HepG2 (cell line): ENCODE measurements at regions not wholly inside any gene's neighbourhood (a gene's known extent, or its start where the extent isn't known, plus 50 kb on each side); places are given as distances from the start of the nearest gene placed in this dataset.

Experiments used
- ATAC-seq: fragments of 200-7000 bp; cut with Tn5 transposase; 3 replicates; pipeline ENCODE4 v1.9.1; 2020; ENCODE audit warnings: mild to moderate bottlenecking, moderate library complexity
- BruUV-seq: library from RNA; stranded (reverse); fragments of 400-500 nt; replicated peaks from 2 replicates; lab custom pipeline; 2021; lab: Mats Ljungman, UMichigan
- CTCF ChIA-PET: fragments of 300-600 bp; formaldehyde crosslinking; extraction: SDS; loops from one replicate; lab custom pipeline; 2021; ENCODE audit warnings: low total read pairs, inconsistent platforms, low intra/inter-chr PET ratio; lab: Yijun Ruan, JAX
- POLR2A ChIA-PET: fragments of 350-600 bp; sonication (Branson Sonifier 250); formaldehyde crosslinking; loops from one replicate; lab custom pipeline; 2020; ENCODE audit warnings: antibody characterized with exemption, inconsistent platforms; lab: Yijun Ruan, JAX
- DNase-seq: peaks from one replicate; pipeline ENCODE4 v3.0.0-alpha.2; 2015; ENCODE audit warnings: low spot score
- FAIRE-seq: peaks from 3 replicates; lab custom pipeline; 2011; peaks lifted over from hg19 to GRCh38; lab: Jason Lieb, UNC
- H2AFZ ChIP-seq: one replicate; pipeline ENCODE4 v1.6.1; 2011; ENCODE audit warnings: low read length, inconsistent platforms
- H3K27ac ChIP-seq: fragments of 300-600 bp; 3 replicates; pipeline ENCODE4 v1.8.0; 2011; ENCODE audit warnings: mixed run types, mild to moderate bottlenecking, mixed read lengths, low read length, inconsistent platforms; ENCODE audit not compliant: insufficient read depth; ENCODE audit errors: extremely low read length
- H3K27me3 ChIP-seq, 2 experiments: fragments of 200-600 bp in 1 of 2; 2 replicates in 1 of 2; 3 replicates in 1 of 2; pipeline versions ENCODE4 v1.6.0 to v1.8.0; 2011; ENCODE audit warnings: low read length in 2 of 2, mild to moderate bottlenecking in 2 of 2, moderate library complexity in 2 of 2, inconsistent platforms in 1 of 2; ENCODE audit not compliant: insufficient read depth in 2 of 2, control insufficient read depth in 1 of 2
- H3K36me3 ChIP-seq, 2 experiments: fragments of 200-600 bp in 1 of 2; replicated peaks in 1 of 2; 2 replicates in 1 of 2; 3 replicates in 1 of 2; pipeline versions ENCODE4 v1.5.1 to v1.8.0; 2011; ENCODE audit warnings: low read length in 2 of 2, inconsistent platforms in 1 of 2; ENCODE audit not compliant: insufficient read depth in 2 of 2, control insufficient read depth in 1 of 2
- H3K4me1 ChIP-seq: 2 replicates; pipeline ENCODE4 v1.5.1; 2012; ENCODE audit warnings: low read length, inconsistent platforms; ENCODE audit not compliant: insufficient read depth
- H3K4me2 ChIP-seq: 2 replicates; pipeline ENCODE4 v1.6.0; 2011; ENCODE audit warnings: low read depth, low read length, inconsistent platforms
- H3K4me3 ChIP-seq, 3 experiments: fragments of 200-600 bp in 1 of 3; sonication (generic), shearing (Covaris generic) in 1 of 3; replicated peaks in 1 of 3; 2 replicates each; pipeline ENCODE4 v1.5.1; 2011 to 2016; ENCODE audit warnings: low read length in 3 of 3, inconsistent platforms in 2 of 3, low read depth in 2 of 3, mild to moderate bottlenecking in 2 of 3, control low read depth in 1 of 3, mixed read lengths in 1 of 3; ENCODE audit not compliant: insufficient read depth in 1 of 3
- H3K79me2 ChIP-seq: one replicate; pipeline ENCODE4 v1.6.1; 2011; ENCODE audit warnings: low read length, inconsistent platforms; ENCODE audit not compliant: insufficient read depth
- H3K9ac ChIP-seq: 2 replicates; pipeline ENCODE4 v1.6.0; 2011; ENCODE audit warnings: mild to moderate bottlenecking, low read depth, low read length, inconsistent platforms; ENCODE audit not compliant: insufficient read depth
- H3K9me3 ChIP-seq: 2 replicates; pipeline ENCODE4 v1.5.1; 2012; ENCODE audit warnings: mild to moderate bottlenecking, low read length
- H4K20me1 ChIP-seq: 2 replicates; pipeline ENCODE4 v1.6.0; 2011; ENCODE audit warnings: inconsistent platforms, mild to moderate bottlenecking, low read length, moderate library complexity; ENCODE audit not compliant: insufficient read depth
- FOXP1 ChIP-seq, 2 experiments: fragments of 450-650 bp in 1 of 2; IDR thresholded peaks; 2 replicates each; pipeline ENCODE4 v1.6.1; 2017 to 2018; ENCODE audit warnings: antibody characterized with exemption in 1 of 2
- GFI1 ChIP-seq: sonication (generic); formaldehyde crosslinking; IDR thresholded peaks from 2 replicates; pipeline ENCODE4 v1.5.0; 2020; ENCODE audit warnings: missing genetic modification reagents, mild to moderate bottlenecking, borderline replicate concordance
- HNRNPUL1 ChIP-seq: fragments of 200-400 bp; formaldehyde crosslinking; IDR thresholded peaks from 2 replicates; pipeline ENCODE4 v1.6.1; 2017; ENCODE audit warnings: low read depth, mild to moderate bottlenecking, low read length, moderate library complexity
- KLF9 ChIP-seq: IDR thresholded peaks from 2 replicates; pipeline ENCODE4 v1.6.1; 2016; ENCODE audit warnings: low read depth
- NAIF1 ChIP-seq: sonication (generic); formaldehyde crosslinking; IDR thresholded peaks from 2 replicates; pipeline ENCODE4 v1.5.0; 2020; ENCODE audit warnings: mild to moderate bottlenecking, missing genetic modification reagents, borderline replicate concordance
- SAFB2 ChIP-seq: sonication (generic); formaldehyde crosslinking; IDR thresholded peaks from 2 replicates; pipeline ENCODE4 v1.5.1; 2020; ENCODE audit warnings: missing genetic modification reagents, low read depth, mild to moderate bottlenecking, borderline replicate concordance
- STAG1 ChIP-seq: sonication (generic); formaldehyde crosslinking; IDR thresholded peaks from 2 replicates; pipeline ENCODE4 v1.4.0; 2020; ENCODE audit warnings: missing genetic modification reagents
- ZFP36L1 ChIP-seq: sonication (generic); formaldehyde crosslinking; IDR thresholded peaks from 2 replicates; pipeline ENCODE4 v1.8.0; 2022; ENCODE audit warnings: mild to moderate bottlenecking, missing genetic modification reagents, moderate library complexity
- ZNF24 ChIP-seq: fragments of 450-650 bp; IDR thresholded peaks from 2 replicates; pipeline ENCODE4 v1.6.1; 2017; ENCODE audit warnings: antibody characterized with exemption, mild to moderate bottlenecking
- ZNF879 ChIP-seq: sonication (generic); formaldehyde crosslinking; IDR thresholded peaks from 2 replicates; pipeline ENCODE4 v1.8.1; 2023; ENCODE audit warnings: missing genetic modification reagents
- WGBS: methylation state at CpG from one replicate; pipeline ENCODE4 v1.1.6; 2017; ENCODE audit warnings: low lambda C conversion rate; 5-methylcytosine and 5-hydroxymethylcytosine counted together
- in situ Hi-C: cut with HindIII; loops from 2 replicates; pipeline ENCODE4 v1.10.0; 2017; ENCODE audit warnings: low pct_unique_long_range_greater_than_20kb; ENCODE audit not compliant: extremely low pct_ligation_motif_present
- intact Hi-C: fragments of 100-400 bp; cut with micrococcal nuclease; formaldehyde crosslinking; loops from one replicate; pipeline ENCODE4 v1.10.0; 2022; ENCODE audit not compliant: unreplicated experiment
- TF ChIP-seq, protein P1 (sequence below): sonication (generic); formaldehyde crosslinking; IDR thresholded peaks from 2 replicates; pipeline ENCODE4 v1.8.1; 2023; ENCODE audit warnings: missing genetic modification reagents, inconsistent platforms, borderline replicate concordance
- TF ChIP-seq, protein P2 (sequence below): IDR thresholded peaks from 2 replicates; pipeline ENCODE4 v1.6.1; 2016; ENCODE audit warnings: missing genetic modification reagents, missing compliant biosample characterization
- TF ChIP-seq, protein P3 (sequence below): sonication (generic); formaldehyde crosslinking; IDR thresholded peaks from 2 replicates; pipeline ENCODE4 v1.8.0; 2022; ENCODE audit warnings: missing genetic modification reagents, mild to moderate bottlenecking, inconsistent platforms, borderline replicate concordance
- TF ChIP-seq, protein P4 (sequence below): sonication (generic); formaldehyde crosslinking; IDR thresholded peaks from 2 replicates; pipeline ENCODE4 v1.4.0; 2020; ENCODE audit warnings: missing genetic modification reagents
- TF ChIP-seq, protein P5 (sequence below): sonication (generic); formaldehyde crosslinking; IDR thresholded peaks from 2 replicates; pipeline ENCODE4 v1.8.1; 2023; ENCODE audit warnings: missing genetic modification reagents, mild to moderate bottlenecking, borderline replicate concordance
- TF ChIP-seq, protein P6 (sequence below): sonication (generic); formaldehyde crosslinking; IDR thresholded peaks from 2 replicates; pipeline ENCODE4 v1.4.0; 2020; ENCODE audit warnings: mild to moderate bottlenecking, missing genetic modification reagents
- TF ChIP-seq, protein P7 (sequence below): sonication (generic); formaldehyde crosslinking; conservative IDR thresholded peaks from 2 replicates; pipeline ENCODE4 v1.8.0; 2022; ENCODE audit warnings: low read depth, missing genetic modification reagents

DNA sequence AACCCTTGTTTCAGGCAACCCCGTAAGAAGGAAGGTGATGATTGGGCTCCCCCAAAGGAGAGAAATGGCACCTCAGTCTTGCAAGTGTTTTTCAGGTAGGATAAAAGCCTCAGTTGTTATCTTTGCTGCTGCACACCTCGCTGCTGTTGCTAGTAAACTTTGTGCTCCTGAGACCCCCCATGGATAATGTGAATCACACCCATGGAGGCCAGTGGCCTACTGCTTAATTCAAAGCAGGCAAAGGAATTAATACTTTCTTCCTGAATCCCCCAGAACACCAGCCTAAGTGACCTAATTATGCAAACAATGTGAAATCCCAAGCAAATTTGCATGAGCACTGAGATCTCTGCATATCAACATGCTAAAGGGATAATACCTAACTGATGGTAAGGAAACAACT, 337.5 kb downstream of the GRIA2 start:
- no peaks in the 10 kb centered on the region for H4K20me1 ChIP-seq
- H3K36me3 ChIP-seq, result no peaks in the 10 kb centered on the region
- ChIA-PET CTCF (no interaction called here), POLR2A (no interaction called here)
- no peaks in the 10 kb centered on the region for H3K4me1 ChIP-seq
- H3K27ac ChIP-seq, result no peak overlapping the region
- no peak overlapping the region for H3K4me2 ChIP-seq
- TF ChIP-seq ZNF879, result no peak
- TF ChIP-seq, protein P1, sequence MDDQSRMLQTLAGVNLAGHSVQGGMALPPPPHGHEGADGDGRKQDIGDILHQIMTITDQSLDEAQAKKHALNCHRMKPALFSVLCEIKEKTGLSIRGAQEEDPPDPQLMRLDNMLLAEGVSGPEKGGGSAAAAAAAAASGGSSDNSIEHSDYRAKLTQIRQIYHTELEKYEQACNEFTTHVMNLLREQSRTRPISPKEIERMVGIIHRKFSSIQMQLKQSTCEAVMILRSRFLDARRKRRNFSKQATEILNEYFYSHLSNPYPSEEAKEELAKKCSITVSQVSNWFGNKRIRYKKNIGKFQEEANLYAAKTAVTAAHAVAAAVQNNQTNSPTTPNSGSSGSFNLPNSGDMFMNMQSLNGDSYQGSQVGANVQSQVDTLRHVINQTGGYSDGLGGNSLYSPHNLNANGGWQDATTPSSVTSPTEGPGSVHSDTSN, result no peak
- no peak for TF ChIP-seq GFI1
- TF ChIP-seq, protein P2, sequence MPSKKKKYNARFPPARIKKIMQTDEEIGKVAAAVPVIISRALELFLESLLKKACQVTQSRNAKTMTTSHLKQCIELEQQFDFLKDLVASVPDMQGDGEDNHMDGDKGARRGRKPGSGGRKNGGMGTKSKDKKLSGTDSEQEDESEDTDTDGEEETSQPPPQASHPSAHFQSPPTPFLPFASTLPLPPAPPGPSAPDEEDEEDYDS (CRISPR knock-in tag), result no peak
- TF ChIP-seq, protein P3, sequence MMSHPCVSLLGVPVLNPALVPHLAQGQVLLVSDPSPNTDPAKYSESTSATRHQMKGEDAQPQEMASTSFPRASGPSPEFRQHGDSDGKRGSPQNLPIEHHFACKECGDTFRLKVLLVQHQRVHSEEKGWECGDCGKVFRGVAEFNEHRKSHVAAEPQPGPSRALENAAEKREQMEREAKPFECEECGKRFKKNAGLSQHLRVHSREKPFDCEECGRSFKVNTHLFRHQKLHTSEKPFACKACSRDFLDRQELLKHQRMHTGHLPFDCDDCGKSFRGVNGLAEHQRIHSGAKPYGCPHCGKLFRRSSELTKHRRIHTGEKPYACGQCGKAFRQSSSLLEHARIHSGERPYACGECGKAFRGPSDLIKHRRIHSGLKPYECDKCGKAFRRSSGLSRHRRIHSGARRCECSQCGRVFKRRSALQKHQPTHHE, result no peak
- TF ChIP-seq HNRNPUL1, result no peak
- TF ChIP-seq NAIF1, result no peak
- no peak for TF ChIP-seq SAFB2 (CRISPR knock-in tag)
- no peak for TF ChIP-seq ZFP36L1
- TF ChIP-seq FOXP1 (IDR thresholded peaks at IDR 0.05), result no peak
- TF ChIP-seq FOXP1 (CRISPR knock-in tag; IDR thresholded peaks at IDR 0.05), result no peak
- TF ChIP-seq, protein P4, sequence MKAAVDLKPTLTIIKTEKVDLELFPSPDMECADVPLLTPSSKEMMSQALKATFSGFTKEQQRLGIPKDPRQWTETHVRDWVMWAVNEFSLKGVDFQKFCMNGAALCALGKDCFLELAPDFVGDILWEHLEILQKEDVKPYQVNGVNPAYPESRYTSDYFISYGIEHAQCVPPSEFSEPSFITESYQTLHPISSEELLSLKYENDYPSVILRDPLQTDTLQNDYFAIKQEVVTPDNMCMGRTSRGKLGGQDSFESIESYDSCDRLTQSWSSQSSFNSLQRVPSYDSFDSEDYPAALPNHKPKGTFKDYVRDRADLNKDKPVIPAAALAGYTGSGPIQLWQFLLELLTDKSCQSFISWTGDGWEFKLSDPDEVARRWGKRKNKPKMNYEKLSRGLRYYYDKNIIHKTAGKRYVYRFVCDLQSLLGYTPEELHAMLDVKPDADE (CRISPR knock-in tag), result no peak
- TF ChIP-seq KLF9 (CRISPR knock-in tag), result no peak
- TF ChIP-seq, protein P5, sequence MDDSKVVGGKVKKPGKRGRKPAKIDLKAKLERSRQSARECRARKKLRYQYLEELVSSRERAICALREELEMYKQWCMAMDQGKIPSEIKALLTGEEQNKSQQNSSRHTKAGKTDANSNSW, result no peak
- TF ChIP-seq, protein P6, sequence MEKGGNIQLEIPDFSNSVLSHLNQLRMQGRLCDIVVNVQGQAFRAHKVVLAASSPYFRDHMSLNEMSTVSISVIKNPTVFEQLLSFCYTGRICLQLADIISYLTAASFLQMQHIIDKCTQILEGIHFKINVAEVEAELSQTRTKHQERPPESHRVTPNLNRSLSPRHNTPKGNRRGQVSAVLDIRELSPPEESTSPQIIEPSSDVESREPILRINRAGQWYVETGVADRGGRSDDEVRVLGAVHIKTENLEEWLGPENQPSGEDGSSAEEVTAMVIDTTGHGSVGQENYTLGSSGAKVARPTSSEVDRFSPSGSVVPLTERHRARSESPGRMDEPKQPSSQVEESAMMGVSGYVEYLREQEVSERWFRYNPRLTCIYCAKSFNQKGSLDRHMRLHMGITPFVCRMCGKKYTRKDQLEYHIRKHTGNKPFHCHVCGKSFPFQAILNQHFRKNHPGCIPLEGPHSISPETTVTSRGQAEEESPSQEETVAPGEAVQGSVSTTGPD (CRISPR knock-in tag), result no peak
- no peak for TF ChIP-seq ZNF24
- TF ChIP-seq, protein P7, sequence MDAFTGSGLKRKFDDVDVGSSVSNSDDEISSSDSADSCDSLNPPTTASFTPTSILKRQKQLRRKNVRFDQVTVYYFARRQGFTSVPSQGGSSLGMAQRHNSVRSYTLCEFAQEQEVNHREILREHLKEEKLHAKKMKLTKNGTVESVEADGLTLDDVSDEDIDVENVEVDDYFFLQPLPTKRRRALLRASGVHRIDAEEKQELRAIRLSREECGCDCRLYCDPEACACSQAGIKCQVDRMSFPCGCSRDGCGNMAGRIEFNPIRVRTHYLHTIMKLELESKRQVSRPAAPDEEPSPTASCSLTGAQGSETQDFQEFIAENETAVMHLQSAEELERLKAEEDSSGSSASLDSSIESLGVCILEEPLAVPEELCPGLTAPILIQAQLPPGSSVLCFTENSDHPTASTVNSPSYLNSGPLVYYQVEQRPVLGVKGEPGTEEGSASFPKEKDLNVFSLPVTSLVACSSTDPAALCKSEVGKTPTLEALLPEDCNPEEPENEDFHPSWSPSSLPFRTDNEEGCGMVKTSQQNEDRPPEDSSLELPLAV (CRISPR knock-in tag), result no peak
- no peak for TF ChIP-seq STAG1 (CRISPR knock-in tag)
- no peaks in the 10 kb centered on the region for H3K27me3 ChIP-seq
- no peaks in the 10 kb centered on the region for H3K9me3 ChIP-seq
- H3K4me3 ChIP-seq, result no peak overlapping the region
- 10% methylated on average over 2 of the region's 2 CpGs for WGBS
- no peak overlapping the region for H3K9ac ChIP-seq
- in situ Hi-C loops (no loop called here), intact Hi-C loops (no loop called here)
- no peak overlapping the region for H2AFZ ChIP-seq
- no peak for FAIRE-seq
- DNase-seq, result no peak
- no peak for ATAC-seq
- H3K79me2 ChIP-seq, result no peaks in the 10 kb centered on the region
- no TSS peak for BruUV-seq
